ENCODE measurements at regions not wholly inside any gene's neighbourhood (a gene's known extent, or its start where the extent isn't known, plus 50 kb on each side); places are given as distances from the start of the nearest gene placed in this dataset.

DNA sequence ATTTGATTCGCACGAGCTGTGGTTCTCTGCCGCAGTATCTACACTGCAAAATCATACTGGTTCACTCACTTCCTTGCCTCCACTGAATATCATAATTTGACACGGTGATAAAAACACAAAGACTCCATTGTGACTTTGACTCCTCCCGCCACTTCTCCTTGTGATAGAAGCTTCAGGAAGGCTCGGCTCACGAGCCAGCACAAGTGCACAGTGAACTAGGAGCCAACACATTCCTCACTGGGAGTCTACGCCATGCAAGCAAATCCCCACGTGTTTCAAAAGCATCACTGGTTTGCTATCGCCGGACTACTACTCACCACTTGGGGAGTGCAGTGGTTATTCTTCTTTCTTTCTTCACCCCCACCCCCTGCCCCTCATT is 293.3 kb upstream of the PARD3B start:
- TF ChIP-seq, protein P1, sequence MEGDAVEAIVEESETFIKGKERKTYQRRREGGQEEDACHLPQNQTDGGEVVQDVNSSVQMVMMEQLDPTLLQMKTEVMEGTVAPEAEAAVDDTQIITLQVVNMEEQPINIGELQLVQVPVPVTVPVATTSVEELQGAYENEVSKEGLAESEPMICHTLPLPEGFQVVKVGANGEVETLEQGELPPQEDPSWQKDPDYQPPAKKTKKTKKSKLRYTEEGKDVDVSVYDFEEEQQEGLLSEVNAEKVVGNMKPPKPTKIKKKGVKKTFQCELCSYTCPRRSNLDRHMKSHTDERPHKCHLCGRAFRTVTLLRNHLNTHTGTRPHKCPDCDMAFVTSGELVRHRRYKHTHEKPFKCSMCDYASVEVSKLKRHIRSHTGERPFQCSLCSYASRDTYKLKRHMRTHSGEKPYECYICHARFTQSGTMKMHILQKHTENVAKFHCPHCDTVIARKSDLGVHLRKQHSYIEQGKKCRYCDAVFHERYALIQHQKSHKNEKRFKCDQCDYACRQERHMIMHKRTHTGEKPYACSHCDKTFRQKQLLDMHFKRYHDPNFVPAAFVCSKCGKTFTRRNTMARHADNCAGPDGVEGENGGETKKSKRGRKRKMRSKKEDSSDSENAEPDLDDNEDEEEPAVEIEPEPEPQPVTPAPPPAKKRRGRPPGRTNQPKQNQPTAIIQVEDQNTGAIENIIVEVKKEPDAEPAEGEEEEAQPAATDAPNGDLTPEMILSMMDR (IDR thresholded peaks at IDR 0.05): no peak
- TF ChIP-seq EP300 (IDR thresholded peaks at IDR 0.05) (no peak), POLR2A (IDR thresholded peaks at IDR 0.05) (no peak)
